ENCODE measurements at regions not wholly inside any gene's neighbourhood (a gene's known extent, or its start where the extent isn't known, plus 50 kb on each side); places are given as distances from the start of the nearest gene placed in this dataset.

- Histone ChIP-seq H3K27me3 (no peaks in the 10 kb centered on the region), H3K9me3 (peaks cover 0 to 16% (median 0%) of the 10 kb centered on the region in 11 donors), H3K4me3 (no peak overlapping the region), H3K4me1 (no peaks in the 10 kb centered on the region), H3K27ac (no peak overlapping the region), H3K36me3 (no peaks in the 10 kb centered on the region)
- ATAC-seq: no peak
- intact Hi-C loops (cut with DNase I): no loop called here
- TF ChIP-seq CTCF (IDR thresholded peaks at IDR 0.05): no peak
- no peak for DNase-seq
Measured at GRCh38 chr1:69388044-69388443, 179.7 kb upstream of the LRRC7 start.

- H3K9me3 ChIP-seq: peaks cover 0 to 6% (median 0%) of the 10 kb centered on the region in 11 donors
- 67 to 78% methylated on average over 1 of the region's 1 CpG for WGBS, 2 donors
- no peaks in the 10 kb centered on the region for H3K36me3 ChIP-seq
- H3K4me1 ChIP-seq: no peaks in the 10 kb centered on the region
- intact Hi-C loops (cut with DNase I): no loop called here
- no peak for DNase-seq
- no peaks in the 10 kb centered on the region for H3K27me3 ChIP-seq
- no peak for TF ChIP-seq CTCF (IDR thresholded peaks at IDR 0.05)
- H3K27ac ChIP-seq: no peak overlapping the region
- ATAC-seq: no peak
- H3K4me3 ChIP-seq: no peak overlapping the region
Measured at GRCh38 chr1:69400128-69400527, 167.6 kb upstream of the LRRC7 start.

GRCh38 chr1:69401879-69402278 lies 165.8 kb upstream of the LRRC7 start:
- no peaks in the 10 kb centered on the region for H3K4me1 ChIP-seq
- WGBS, 2 donors: 83 to 91% methylated on average over 3 of the region's 3 CpGs
- no peaks in the 10 kb centered on the region for H3K36me3 ChIP-seq
- H3K4me3 ChIP-seq: no peak overlapping the region
- no peak overlapping the region for H3K27ac ChIP-seq
- intact Hi-C loops (cut with DNase I): no loop called here
- H3K9me3 ChIP-seq: no peaks in the 10 kb centered on the region
- no peaks in the 10 kb centered on the region for H3K27me3 ChIP-seq
- ATAC-seq: no peak
- TF ChIP-seq CTCF (IDR thresholded peaks at IDR 0.05): no peak
- no peak for DNase-seq

- Histone ChIP-seq H3K27me3 (no peaks in the 10 kb centered on the region), H3K27ac (no peak overlapping the region), H3K4me3 (no peak overlapping the region), H3K9me3 (peaks cover 0 to 7% (median 0%) of the 10 kb centered on the region in 11 donors), H3K36me3 (no peaks in the 10 kb centered on the region), H3K4me1 (no peaks in the 10 kb centered on the region)
- no peak for ATAC-seq
- intact Hi-C loops (cut with DNase I): no loop called here
- DNase-seq: no peak
- 73 to 78% methylated on average over 3 of the region's 3 CpGs for WGBS, 2 donors
- no peak for TF ChIP-seq CTCF (IDR thresholded peaks at IDR 0.05)
Measured at GRCh38 chr1:69403756-69404320, 163.9 kb upstream of the LRRC7 start.

Data from heart right ventricle (tissue), 16 donors.